ENCODE measurements at regions not wholly inside any gene's neighbourhood (a gene's known extent, or its start where the extent isn't known, plus 50 kb on each side); places are given as distances from the start of the nearest gene placed in this dataset.

- peaks cover 3% of the 10 kb centered on the region for H3K27me3 Mint-ChIP-seq (ENCODE audit: unreplicated experiment)
- H3K36me3 Mint-ChIP-seq (ENCODE audit: unreplicated experiment), result no peaks in the 10 kb centered on the region
- H3K4me1 Mint-ChIP-seq (ENCODE audit: unreplicated experiment), result no peaks in the 10 kb centered on the region
- H3K27ac Mint-ChIP-seq (ENCODE audit: unreplicated experiment), result no peak overlapping the region
- DNase-seq (ENCODE audit: extremely low spot score, unreplicated experiment), result no peak
- H3K4me3 Mint-ChIP-seq (ENCODE audit: unreplicated experiment), result no peak overlapping the region
- H3K9me3 Mint-ChIP-seq (ENCODE audit: unreplicated experiment), result no peaks in the 10 kb centered on the region
- TF ChIP-seq CTCF (IDR thresholded peaks at IDR 0.05), result no peak
These were observed 97.5 kb downstream of the UNCX start for GRCh38 chr7:1329966-1330800.

- no peak for TF ChIP-seq CTCF (IDR thresholded peaks at IDR 0.05)
- Mint-ChIP-seq H3K27me3 (ENCODE audit: unreplicated experiment) (peaks cover 3% of the 10 kb centered on the region), H3K4me3 (ENCODE audit: unreplicated experiment) (no peak overlapping the region), H3K27ac (ENCODE audit: unreplicated experiment) (no peak overlapping the region), H3K36me3 (ENCODE audit: unreplicated experiment) (no peaks in the 10 kb centered on the region), H3K4me1 (ENCODE audit: unreplicated experiment) (no peaks in the 10 kb centered on the region), H3K9me3 (ENCODE audit: unreplicated experiment) (no peaks in the 10 kb centered on the region)
- no peak for DNase-seq (ENCODE audit: extremely low spot score, unreplicated experiment)
These were observed 98.2 kb downstream of the UNCX start for GRCh38 chr7:1330801-1331425.

- Mint-ChIP-seq H3K4me3 (ENCODE audit: unreplicated experiment) (no peak overlapping the region), H3K9me3 (ENCODE audit: unreplicated experiment) (peaks cover 7% of the 10 kb centered on the region), H3K36me3 (ENCODE audit: unreplicated experiment) (no peaks in the 10 kb centered on the region), H3K4me1 (ENCODE audit: unreplicated experiment) (no peaks in the 10 kb centered on the region), H3K27me3 (ENCODE audit: unreplicated experiment) (peaks cover 3% of the 10 kb centered on the region), H3K27ac (ENCODE audit: unreplicated experiment) (no peak overlapping the region)
- DNase-seq (ENCODE audit: extremely low spot score, unreplicated experiment), result no peak
- TF ChIP-seq CTCF (IDR thresholded peaks at IDR 0.05), result no peak
These were observed 99.1 kb downstream of the UNCX start for GRCh38 chr7:1331561-1332467.

- Mint-ChIP-seq H3K27ac (ENCODE audit: unreplicated experiment) (no peak overlapping the region), H3K36me3 (ENCODE audit: unreplicated experiment) (no peaks in the 10 kb centered on the region), H3K27me3 (ENCODE audit: unreplicated experiment) (peaks cover 13% of the 10 kb centered on the region), H3K4me1 (ENCODE audit: unreplicated experiment) (no peaks in the 10 kb centered on the region), H3K4me3 (ENCODE audit: unreplicated experiment) (no peak overlapping the region), H3K9me3 (ENCODE audit: unreplicated experiment) (peaks cover 15% of the 10 kb centered on the region)
- TF ChIP-seq CTCF (IDR thresholded peaks at IDR 0.05), result no peak
- DNase-seq (ENCODE audit: extremely low spot score, unreplicated experiment), result no peak
These were observed 103.8 kb downstream of the UNCX start for GRCh38 chr7:1336509-1336908.

Data from osteocyte (in vitro differentiated cells).